GM23338 (cell line): ENCODE measurements at regions not wholly inside any gene's neighbourhood (a gene's known extent, or its start where the extent isn't known, plus 50 kb on each side); places are given as distances from the start of the nearest gene placed in this dataset.

Experiments used
- ATAC-seq: fragments of 200-7000 bp; cut with Tn5 transposase; 3 replicates; pipeline ENCODE4 v1.9.1; 2020
- DNase-seq: peaks from one replicate; pipeline ENCODE4 v3.0.0-alpha.2; 2015; ENCODE audit warnings: low spot score
- H2AFZ ChIP-seq: fragments of 200-600 bp; sonication (generic); 2 replicates; pipeline ENCODE4 v1.8.0; 2016; ENCODE audit warnings: antibody characterized with exemption, mild to moderate bottlenecking, moderate library complexity
- H3F3A ChIP-seq: fragments of 200-600 bp; sonication (generic); replicated peaks from 2 replicates; pipeline ENCODE4 v1.8.0; 2017; ENCODE audit warnings: antibody characterized with exemption, mixed run types, low read depth
- H3K27ac ChIP-seq: fragments of 200-600 bp; sonication (generic); 2 replicates; pipeline ENCODE4 v1.6.1; 2016; ENCODE audit warnings: low read depth
- H3K27me3 ChIP-seq: fragments of 200-600 bp; sonication (generic); 2 replicates; pipeline ENCODE4 v1.8.0; 2016; ENCODE audit warnings: mild to moderate bottlenecking, mixed run types, moderate library complexity; ENCODE audit not compliant: insufficient read depth
- H3K36me3 ChIP-seq: fragments of 200-600 bp; sonication (generic); 2 replicates; pipeline ENCODE4 v1.8.0; 2016; ENCODE audit warnings: mild to moderate bottlenecking; ENCODE audit not compliant: insufficient read depth
- H3K4me1 ChIP-seq: fragments of 200-600 bp; sonication (generic); 2 replicates; pipeline ENCODE4 v1.8.0; 2016; ENCODE audit warnings: mild to moderate bottlenecking, moderate library complexity; ENCODE audit not compliant: insufficient read depth
- H3K4me2 ChIP-seq: fragments of 200-600 bp; sonication (generic); 2 replicates; pipeline ENCODE4 v1.7.1; 2017; ENCODE audit warnings: mixed run types
- H3K4me3 ChIP-seq: fragments of 200-600 bp; sonication (generic); 2 replicates; pipeline ENCODE4 v1.6.1; 2016; ENCODE audit warnings: mixed run types
- H3K79me2 ChIP-seq: fragments of 200-600 bp; sonication (generic); replicated peaks from 2 replicates; pipeline ENCODE4 v1.8.0; 2017; ENCODE audit warnings: mild to moderate bottlenecking; ENCODE audit not compliant: insufficient read depth
- H3K9me2 ChIP-seq: fragments of 200-600 bp; sonication (generic); 2 replicates; pipeline ENCODE4 v1.8.0; 2017; ENCODE audit not compliant: insufficient read depth
- H4K20me1 ChIP-seq: fragments of 200-600 bp; sonication (generic); replicated peaks from 2 replicates; pipeline ENCODE4 v1.8.0; 2017; ENCODE audit warnings: mild to moderate bottlenecking; ENCODE audit not compliant: insufficient read depth
- H3K27ac Mint-ChIP-seq: 2 replicates; pipeline ENCODE4 v1.8.0; 2020; ENCODE audit warnings: inconsistent platforms, mild to moderate bottlenecking, moderate library complexity, mixed read lengths
- H3K27me3 Mint-ChIP-seq: 3 replicates; pipeline ENCODE4 v1.8.0; 2022; ENCODE audit warnings: low read depth, mild to moderate bottlenecking, moderate library complexity, mixed read lengths, inconsistent platforms; ENCODE audit not compliant: insufficient read depth, poor library complexity
- H3K36me3 Mint-ChIP-seq: 3 replicates; pipeline ENCODE4 v1.8.0; 2021; ENCODE audit warnings: low read depth, mild to moderate bottlenecking, inconsistent platforms, moderate library complexity, mixed read lengths
- H3K4me1 Mint-ChIP-seq: 3 replicates; pipeline ENCODE4 v1.8.0; 2020; ENCODE audit warnings: mild to moderate bottlenecking, inconsistent platforms, mixed read lengths
- H3K4me3 Mint-ChIP-seq: 3 replicates; pipeline ENCODE4 v1.8.0; 2021; ENCODE audit warnings: moderate library complexity, mild to moderate bottlenecking, inconsistent platforms, mixed read lengths
- H3K9me3 Mint-ChIP-seq: 3 replicates; pipeline ENCODE4 v1.8.0; 2020; ENCODE audit warnings: moderate library complexity, mild to moderate bottlenecking, inconsistent platforms, mixed read lengths
- CREB1 ChIP-seq: fragments of 250-450 bp; sonication (Bioruptor Pico); IDR thresholded peaks from 2 replicates; pipeline ENCODE4 v1.5.0; 2020; ENCODE audit warnings: low read depth, mild to moderate bottlenecking, moderate library complexity
- EZH2phosphoT487 ChIP-seq: fragments of 200-600 bp; sonication (generic); IDR thresholded peaks from one replicate; pipeline ENCODE4 v1.8.1; 2018; ENCODE audit warnings: antibody characterized with exemption; ENCODE audit not compliant: unreplicated experiment
- JUNB ChIP-seq: IDR thresholded peaks from one replicate; pipeline ENCODE4 v1.6.1; 2016; ENCODE audit warnings: antibody characterized with exemption; ENCODE audit not compliant: unreplicated experiment
- NANOG ChIP-seq: IDR thresholded peaks from 2 replicates; pipeline ENCODE4 v1.6.1; 2016; ENCODE audit warnings: antibody characterized with exemption, borderline replicate concordance
- POLR2AphosphoS5 ChIP-seq: IDR thresholded peaks from 2 replicates; pipeline ENCODE4 v1.6.1; 2016; ENCODE audit warnings: antibody characterized with exemption, low read depth
- STAT1 ChIP-seq: IDR thresholded peaks from one replicate; pipeline ENCODE4 v1.6.1; 2016; ENCODE audit warnings: antibody characterized with exemption; ENCODE audit not compliant: unreplicated experiment
- ZNF114 ChIP-seq: fragments of 250-450 bp; sonication (Bioruptor Pico); IDR thresholded peaks from 2 replicates; pipeline ENCODE4 v1.5.0; 2020; ENCODE audit warnings: mild to moderate bottlenecking, moderate library complexity
- TF ChIP-seq, protein P1 (sequence below): IDR thresholded peaks from one replicate; pipeline ENCODE4 v1.6.1; 2018; ENCODE audit warnings: antibody characterized with exemption; ENCODE audit not compliant: unreplicated experiment
- TF ChIP-seq, protein P2 (sequence below): IDR thresholded peaks from 2 replicates; pipeline ENCODE4 v1.6.1; 2016; ENCODE audit warnings: antibody characterized with exemption
- TF ChIP-seq, protein P3 (sequence below): fragments of 250-450 bp; sonication (Bioruptor Pico); IDR thresholded peaks from 2 replicates; pipeline ENCODE4 v1.5.0; 2020; ENCODE audit warnings: mild to moderate bottlenecking, moderate library complexity

DNA sequence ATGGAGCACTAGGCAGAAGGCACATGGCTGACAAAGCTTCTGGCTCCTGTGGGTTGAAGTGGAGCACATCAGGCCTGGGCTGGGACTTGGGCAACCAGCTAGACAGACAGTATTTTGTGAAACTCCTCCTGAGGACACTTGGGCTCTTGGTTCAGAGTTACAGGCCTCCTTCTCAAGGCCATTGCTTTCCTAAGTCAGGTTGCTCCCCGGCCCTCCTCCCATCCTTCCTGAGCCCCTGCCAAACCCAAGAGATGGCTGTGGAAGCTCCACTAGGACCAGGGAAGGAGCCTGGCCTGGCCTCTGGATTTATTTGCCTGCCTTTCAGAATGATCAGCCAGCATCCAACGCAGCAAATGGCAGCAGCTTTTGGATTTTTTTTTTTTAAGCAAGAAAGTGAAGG is 56.3 kb downstream of the MAGEF1 start:
- H2AFZ ChIP-seq, result no peak overlapping the region
- no peak overlapping the region for H3K27ac ChIP-seq
- no peak for DNase-seq
- H3K36me3 Mint-ChIP-seq, result no peaks in the 10 kb centered on the region
- peaks cover 38% of the 10 kb centered on the region for H3K4me1 Mint-ChIP-seq
- TF ChIP-seq NANOG (no peak), STAT1 (no peak), CREB1 (no peak), POLR2AphosphoS5 (no peak), JUNB (no peak), EZH2phosphoT487 (no peak), ZNF114 (CRISPR knock-in tag) (no peak)
- TF ChIP-seq, protein P1, sequence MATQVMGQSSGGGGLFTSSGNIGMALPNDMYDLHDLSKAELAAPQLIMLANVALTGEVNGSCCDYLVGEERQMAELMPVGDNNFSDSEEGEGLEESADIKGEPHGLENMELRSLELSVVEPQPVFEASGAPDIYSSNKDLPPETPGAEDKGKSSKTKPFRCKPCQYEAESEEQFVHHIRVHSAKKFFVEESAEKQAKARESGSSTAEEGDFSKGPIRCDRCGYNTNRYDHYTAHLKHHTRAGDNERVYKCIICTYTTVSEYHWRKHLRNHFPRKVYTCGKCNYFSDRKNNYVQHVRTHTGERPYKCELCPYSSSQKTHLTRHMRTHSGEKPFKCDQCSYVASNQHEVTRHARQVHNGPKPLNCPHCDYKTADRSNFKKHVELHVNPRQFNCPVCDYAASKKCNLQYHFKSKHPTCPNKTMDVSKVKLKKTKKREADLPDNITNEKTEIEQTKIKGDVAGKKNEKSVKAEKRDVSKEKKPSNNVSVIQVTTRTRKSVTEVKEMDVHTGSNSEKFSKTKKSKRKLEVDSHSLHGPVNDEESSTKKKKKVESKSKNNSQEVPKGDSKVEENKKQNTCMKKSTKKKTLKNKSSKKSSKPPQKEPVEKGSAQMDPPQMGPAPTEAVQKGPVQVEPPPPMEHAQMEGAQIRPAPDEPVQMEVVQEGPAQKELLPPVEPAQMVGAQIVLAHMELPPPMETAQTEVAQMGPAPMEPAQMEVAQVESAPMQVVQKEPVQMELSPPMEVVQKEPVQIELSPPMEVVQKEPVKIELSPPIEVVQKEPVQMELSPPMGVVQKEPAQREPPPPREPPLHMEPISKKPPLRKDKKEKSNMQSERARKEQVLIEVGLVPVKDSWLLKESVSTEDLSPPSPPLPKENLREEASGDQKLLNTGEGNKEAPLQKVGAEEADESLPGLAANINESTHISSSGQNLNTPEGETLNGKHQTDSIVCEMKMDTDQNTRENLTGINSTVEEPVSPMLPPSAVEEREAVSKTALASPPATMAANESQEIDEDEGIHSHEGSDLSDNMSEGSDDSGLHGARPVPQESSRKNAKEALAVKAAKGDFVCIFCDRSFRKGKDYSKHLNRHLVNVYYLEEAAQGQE, result no peak
- TF ChIP-seq, protein P2, sequence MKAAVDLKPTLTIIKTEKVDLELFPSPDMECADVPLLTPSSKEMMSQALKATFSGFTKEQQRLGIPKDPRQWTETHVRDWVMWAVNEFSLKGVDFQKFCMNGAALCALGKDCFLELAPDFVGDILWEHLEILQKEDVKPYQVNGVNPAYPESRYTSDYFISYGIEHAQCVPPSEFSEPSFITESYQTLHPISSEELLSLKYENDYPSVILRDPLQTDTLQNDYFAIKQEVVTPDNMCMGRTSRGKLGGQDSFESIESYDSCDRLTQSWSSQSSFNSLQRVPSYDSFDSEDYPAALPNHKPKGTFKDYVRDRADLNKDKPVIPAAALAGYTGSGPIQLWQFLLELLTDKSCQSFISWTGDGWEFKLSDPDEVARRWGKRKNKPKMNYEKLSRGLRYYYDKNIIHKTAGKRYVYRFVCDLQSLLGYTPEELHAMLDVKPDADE, result no peak
- TF ChIP-seq, protein P3, sequence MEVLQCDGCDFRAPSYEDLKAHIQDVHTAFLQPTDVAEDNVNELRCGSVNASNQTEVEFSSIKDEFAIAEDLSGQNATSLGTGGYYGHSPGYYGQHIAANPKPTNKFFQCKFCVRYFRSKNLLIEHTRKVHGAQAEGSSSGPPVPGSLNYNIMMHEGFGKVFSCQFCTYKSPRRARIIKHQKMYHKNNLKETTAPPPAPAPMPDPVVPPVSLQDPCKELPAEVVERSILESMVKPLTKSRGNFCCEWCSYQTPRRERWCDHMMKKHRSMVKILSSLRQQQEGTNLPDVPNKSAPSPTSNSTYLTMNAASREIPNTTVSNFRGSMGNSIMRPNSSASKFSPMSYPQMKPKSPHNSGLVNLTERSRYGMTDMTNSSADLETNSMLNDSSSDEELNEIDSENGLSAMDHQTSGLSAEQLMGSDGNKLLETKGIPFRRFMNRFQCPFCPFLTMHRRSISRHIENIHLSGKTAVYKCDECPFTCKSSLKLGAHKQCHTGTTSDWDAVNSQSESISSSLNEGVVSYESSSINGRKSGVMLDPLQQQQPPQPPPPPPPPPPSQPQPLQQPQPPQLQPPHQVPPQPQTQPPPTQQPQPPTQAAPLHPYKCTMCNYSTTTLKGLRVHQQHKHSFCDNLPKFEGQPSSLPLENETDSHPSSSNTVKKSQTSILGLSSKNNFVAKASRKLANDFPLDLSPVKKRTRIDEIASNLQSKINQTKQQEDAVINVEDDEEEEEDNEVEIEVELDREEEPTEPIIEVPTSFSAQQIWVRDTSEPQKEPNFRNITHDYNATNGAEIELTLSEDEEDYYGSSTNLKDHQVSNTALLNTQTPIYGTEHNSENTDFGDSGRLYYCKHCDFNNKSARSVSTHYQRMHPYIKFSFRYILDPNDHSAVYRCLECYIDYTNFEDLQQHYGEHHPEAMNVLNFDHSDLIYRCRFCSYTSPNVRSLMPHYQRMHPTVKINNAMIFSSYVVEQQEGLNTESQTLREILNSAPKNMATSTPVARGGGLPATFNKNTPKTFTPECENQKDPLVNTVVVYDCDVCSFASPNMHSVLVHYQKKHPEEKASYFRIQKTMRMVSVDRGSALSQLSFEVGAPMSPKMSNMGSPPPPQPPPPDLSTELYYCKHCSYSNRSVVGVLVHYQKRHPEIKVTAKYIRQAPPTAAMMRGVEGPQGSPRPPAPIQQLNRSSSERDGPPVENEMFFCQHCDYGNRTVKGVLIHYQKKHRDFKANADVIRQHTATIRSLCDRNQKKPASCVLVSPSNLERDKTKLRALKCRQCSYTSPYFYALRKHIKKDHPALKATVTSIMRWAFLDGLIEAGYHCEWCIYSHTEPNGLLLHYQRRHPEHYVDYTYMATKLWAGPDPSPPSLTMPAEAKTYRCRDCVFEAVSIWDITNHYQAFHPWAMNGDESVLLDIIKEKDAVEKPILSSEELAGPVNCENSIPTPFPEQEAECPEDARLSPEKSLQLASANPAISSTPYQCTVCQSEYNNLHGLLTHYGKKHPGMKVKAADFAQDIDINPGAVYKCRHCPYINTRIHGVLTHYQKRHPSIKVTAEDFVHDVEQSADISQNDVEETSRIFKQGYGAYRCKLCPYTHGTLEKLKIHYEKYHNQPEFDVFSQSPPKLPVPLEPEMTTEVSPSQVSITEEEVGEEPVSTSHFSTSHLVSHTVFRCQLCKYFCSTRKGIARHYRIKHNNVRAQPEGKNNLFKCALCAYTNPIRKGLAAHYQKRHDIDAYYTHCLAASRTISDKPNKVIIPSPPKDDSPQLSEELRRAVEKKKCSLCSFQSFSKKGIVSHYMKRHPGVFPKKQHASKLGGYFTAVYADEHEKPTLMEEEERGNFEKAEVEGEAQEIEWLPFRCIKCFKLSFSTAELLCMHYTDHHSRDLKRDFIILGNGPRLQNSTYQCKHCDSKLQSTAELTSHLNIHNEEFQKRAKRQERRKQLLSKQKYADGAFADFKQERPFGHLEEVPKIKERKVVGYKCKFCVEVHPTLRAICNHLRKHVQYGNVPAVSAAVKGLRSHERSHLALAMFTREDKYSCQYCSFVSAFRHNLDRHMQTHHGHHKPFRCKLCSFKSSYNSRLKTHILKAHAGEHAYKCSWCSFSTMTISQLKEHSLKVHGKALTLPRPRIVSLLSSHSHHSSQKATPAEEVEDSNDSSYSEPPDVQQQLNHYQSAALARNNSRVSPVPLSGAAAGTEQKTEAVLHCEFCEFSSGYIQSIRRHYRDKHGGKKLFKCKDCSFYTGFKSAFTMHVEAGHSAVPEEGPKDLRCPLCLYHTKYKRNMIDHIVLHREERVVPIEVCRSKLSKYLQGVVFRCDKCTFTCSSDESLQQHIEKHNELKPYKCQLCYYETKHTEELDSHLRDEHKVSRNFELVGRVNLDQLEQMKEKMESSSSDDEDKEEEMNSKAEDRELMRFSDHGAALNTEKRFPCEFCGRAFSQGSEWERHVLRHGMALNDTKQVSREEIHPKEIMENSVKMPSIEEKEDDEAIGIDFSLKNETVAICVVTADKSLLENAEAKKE (CRISPR knock-in tag), result no peak
- no peaks in the 10 kb centered on the region for H4K20me1 ChIP-seq
- no peak overlapping the region for H3K4me3 Mint-ChIP-seq
- H3K4me3 ChIP-seq, result no peak overlapping the region
- peaks cover 25% of the 10 kb centered on the region for H3K27me3 Mint-ChIP-seq
- peaks cover 3% of the 10 kb centered on the region; the same call in 1 of the 3 replicates for H3K9me3 Mint-ChIP-seq
- H3K4me1 ChIP-seq, result peaks cover 31% of the 10 kb centered on the region
- H3K27me3 ChIP-seq, result no peaks in the 10 kb centered on the region
- no peak overlapping the region for H3K27ac Mint-ChIP-seq
- no peak for ATAC-seq
- H3K36me3 ChIP-seq, result no peaks in the 10 kb centered on the region
- H3F3A ChIP-seq, result no peaks in the 10 kb centered on the region
- H3K9me2 ChIP-seq, result no peaks in the 10 kb centered on the region
- no peaks in the 10 kb centered on the region for H3K79me2 ChIP-seq
- no peak overlapping the region for H3K4me2 ChIP-seq
